ENCODE measurements at regions not wholly inside any gene's neighbourhood (a gene's known extent, or its start where the extent isn't known, plus 50 kb on each side); places are given as distances from the start of the nearest gene placed in this dataset.

DNA sequence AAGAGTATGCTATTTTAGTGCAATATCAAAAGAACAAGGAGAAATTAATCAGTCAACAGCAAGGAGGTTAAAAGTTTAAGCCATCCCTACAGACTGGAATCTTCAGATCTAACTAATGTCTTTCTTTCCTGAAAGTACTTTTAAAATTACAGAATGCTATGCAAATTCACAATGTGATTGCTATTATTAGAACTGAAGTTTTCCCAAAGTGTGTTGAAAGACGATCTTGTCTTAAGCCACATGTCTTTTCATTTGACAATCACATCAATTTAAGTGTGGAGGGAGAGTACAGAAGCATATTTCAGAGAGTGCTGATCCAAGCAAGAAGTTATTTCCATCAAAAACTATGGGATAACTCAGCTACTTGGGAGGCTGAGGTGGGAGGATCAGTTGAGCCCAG lies 64.7 kb upstream of the TNIP3 start:
- no peak for TF ChIP-seq GATA2 (IDR thresholded peaks at IDR 0.05; ENCODE audit: low read depth, low read length)
- no peak for TF ChIP-seq GATA3 (IDR thresholded peaks at IDR 0.05; ENCODE audit: low read depth, low read length)

Data from SH-SY5Y (cell line).